ENCODE measurements at regions not wholly inside any gene's neighbourhood (a gene's known extent, or its start where the extent isn't known, plus 50 kb on each side); places are given as distances from the start of the nearest gene placed in this dataset.

- TF ChIP-seq CTCF (IDR thresholded peaks at IDR 0.05; ENCODE audit: borderline replicate concordance, extremely low read depth, low read length, poor library complexity, severe bottlenecking), result no peak
- TF ChIP-seq EZH2 (IDR thresholded peaks at IDR 0.05; ENCODE audit: borderline replicate concordance, low read depth, low read length, severe bottlenecking), result no peak
These were observed 180.5 kb downstream of the ZNF737 start for GRCh38 chr19:20385061-20385460.

Data from DND-41 (cell line).